Neural cell (in vitro differentiated cells): ENCODE measurements at regions not wholly inside any gene's neighbourhood (a gene's known extent, or its start where the extent isn't known, plus 50 kb on each side); places are given as distances from the start of the nearest gene placed in this dataset.
"Not testable (repeated sequence)": the region's sequence is repeated elsewhere in the genome, so short reads cannot be mapped to it uniquely, and the experiment has no call there.

ENCODE experiments used
- EZH2 ChIP-seq: fragments of 200-600, 300-800 bp; shearing (Covaris generic), sonication (generic); IDR thresholded peaks from 2 replicates; pipeline ENCODE4 v1.6.1; 2014; ENCODE audit warnings: antibody characterized with exemption, low read length, borderline replicate concordance, mild to moderate bottlenecking; ENCODE audit not compliant: insufficient read depth, poor library complexity, severe bottlenecking
- SMC3 ChIP-seq: fragments of 450-650 bp; conservative IDR thresholded peaks from 2 replicates; pipeline ENCODE4 v1.6.1; 2014; ENCODE audit warnings: antibody characterized with exemption, mild to moderate bottlenecking, moderate library complexity; ENCODE audit not compliant: poor library complexity
- TF ChIP-seq, protein P1 (sequence below): fragments of 450-650 bp; IDR thresholded peaks from 2 replicates; pipeline ENCODE4 v1.5.1; 2014; ENCODE audit warnings: antibody characterized with exemption, mild to moderate bottlenecking, moderate library complexity; ENCODE audit not compliant: poor library complexity, severe bottlenecking
- TF ChIP-seq, protein P2 (sequence below): IDR thresholded peaks from 2 replicates; pipeline ENCODE4 v1.6.1; 2012; ENCODE audit warnings: borderline replicate concordance

DNA sequence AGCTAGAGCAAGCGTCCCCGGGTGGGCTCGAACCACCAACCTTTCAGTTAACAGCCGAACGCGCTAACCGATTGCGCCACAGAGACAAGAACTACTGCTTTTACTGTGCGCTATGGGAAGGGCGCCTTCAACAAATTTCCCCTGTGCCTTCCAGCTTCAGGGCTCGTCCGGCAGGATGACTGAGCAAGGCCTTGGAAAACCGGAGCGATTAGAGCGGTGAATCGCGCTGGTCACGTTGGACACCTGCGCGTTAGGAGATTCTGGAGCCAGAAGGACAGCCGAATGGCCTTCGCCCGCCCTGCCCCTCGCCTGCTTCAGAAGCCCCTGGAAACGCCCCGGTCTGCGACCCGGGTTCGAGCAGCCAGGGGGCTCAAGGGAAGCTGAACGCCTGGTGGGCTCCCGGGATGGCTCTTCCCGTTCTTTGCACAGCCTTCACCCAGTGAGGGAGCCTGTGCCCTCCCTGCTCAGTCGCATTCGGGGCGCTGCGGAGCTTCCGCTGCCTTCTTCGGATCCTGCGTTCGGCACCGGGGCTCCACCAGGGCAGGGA is 50.0 kb upstream of the NBPF20 start:
- not testable (repeated sequence) for TF ChIP-seq EZH2, SMC3
- TF ChIP-seq, protein P1, sequence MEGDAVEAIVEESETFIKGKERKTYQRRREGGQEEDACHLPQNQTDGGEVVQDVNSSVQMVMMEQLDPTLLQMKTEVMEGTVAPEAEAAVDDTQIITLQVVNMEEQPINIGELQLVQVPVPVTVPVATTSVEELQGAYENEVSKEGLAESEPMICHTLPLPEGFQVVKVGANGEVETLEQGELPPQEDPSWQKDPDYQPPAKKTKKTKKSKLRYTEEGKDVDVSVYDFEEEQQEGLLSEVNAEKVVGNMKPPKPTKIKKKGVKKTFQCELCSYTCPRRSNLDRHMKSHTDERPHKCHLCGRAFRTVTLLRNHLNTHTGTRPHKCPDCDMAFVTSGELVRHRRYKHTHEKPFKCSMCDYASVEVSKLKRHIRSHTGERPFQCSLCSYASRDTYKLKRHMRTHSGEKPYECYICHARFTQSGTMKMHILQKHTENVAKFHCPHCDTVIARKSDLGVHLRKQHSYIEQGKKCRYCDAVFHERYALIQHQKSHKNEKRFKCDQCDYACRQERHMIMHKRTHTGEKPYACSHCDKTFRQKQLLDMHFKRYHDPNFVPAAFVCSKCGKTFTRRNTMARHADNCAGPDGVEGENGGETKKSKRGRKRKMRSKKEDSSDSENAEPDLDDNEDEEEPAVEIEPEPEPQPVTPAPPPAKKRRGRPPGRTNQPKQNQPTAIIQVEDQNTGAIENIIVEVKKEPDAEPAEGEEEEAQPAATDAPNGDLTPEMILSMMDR: not testable (repeated sequence)
- TF ChIP-seq, protein P2, sequence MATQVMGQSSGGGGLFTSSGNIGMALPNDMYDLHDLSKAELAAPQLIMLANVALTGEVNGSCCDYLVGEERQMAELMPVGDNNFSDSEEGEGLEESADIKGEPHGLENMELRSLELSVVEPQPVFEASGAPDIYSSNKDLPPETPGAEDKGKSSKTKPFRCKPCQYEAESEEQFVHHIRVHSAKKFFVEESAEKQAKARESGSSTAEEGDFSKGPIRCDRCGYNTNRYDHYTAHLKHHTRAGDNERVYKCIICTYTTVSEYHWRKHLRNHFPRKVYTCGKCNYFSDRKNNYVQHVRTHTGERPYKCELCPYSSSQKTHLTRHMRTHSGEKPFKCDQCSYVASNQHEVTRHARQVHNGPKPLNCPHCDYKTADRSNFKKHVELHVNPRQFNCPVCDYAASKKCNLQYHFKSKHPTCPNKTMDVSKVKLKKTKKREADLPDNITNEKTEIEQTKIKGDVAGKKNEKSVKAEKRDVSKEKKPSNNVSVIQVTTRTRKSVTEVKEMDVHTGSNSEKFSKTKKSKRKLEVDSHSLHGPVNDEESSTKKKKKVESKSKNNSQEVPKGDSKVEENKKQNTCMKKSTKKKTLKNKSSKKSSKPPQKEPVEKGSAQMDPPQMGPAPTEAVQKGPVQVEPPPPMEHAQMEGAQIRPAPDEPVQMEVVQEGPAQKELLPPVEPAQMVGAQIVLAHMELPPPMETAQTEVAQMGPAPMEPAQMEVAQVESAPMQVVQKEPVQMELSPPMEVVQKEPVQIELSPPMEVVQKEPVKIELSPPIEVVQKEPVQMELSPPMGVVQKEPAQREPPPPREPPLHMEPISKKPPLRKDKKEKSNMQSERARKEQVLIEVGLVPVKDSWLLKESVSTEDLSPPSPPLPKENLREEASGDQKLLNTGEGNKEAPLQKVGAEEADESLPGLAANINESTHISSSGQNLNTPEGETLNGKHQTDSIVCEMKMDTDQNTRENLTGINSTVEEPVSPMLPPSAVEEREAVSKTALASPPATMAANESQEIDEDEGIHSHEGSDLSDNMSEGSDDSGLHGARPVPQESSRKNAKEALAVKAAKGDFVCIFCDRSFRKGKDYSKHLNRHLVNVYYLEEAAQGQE: not testable (repeated sequence)
